SW480 (cell line): ENCODE measurements at regions not wholly inside any gene's neighbourhood (a gene's known extent, or its start where the extent isn't known, plus 50 kb on each side); places are given as distances from the start of the nearest gene placed in this dataset.
A peak's percentile ranks its signal among the peaks of the same experiment; 100 is the strongest.

ENCODE experiments used
- DNase-seq: peaks from one replicate; pipeline ENCODE4 v3.0.0-alpha.2; 2016; ENCODE audit warnings: low spot score

DNA sequence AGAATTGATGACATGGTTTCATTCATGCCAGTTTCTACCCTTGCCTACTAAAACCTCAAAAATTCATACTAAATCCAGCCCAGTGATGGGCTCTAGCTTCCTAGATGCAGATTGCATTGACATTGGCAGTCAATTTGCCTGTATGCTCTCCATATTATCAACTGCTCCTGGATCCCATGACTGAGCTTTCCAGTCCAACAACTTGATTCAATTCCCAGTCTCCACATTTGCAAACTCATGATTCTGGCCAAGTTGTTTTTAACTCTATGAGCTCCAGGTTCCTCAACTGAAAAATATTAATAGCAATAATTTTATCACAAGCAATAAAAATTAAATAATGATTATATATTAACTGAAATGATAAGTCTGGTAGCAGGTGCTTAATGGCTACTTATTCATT, 51.0 kb upstream of the DSC1 start:
- DNase-seq = no peak

DNA sequence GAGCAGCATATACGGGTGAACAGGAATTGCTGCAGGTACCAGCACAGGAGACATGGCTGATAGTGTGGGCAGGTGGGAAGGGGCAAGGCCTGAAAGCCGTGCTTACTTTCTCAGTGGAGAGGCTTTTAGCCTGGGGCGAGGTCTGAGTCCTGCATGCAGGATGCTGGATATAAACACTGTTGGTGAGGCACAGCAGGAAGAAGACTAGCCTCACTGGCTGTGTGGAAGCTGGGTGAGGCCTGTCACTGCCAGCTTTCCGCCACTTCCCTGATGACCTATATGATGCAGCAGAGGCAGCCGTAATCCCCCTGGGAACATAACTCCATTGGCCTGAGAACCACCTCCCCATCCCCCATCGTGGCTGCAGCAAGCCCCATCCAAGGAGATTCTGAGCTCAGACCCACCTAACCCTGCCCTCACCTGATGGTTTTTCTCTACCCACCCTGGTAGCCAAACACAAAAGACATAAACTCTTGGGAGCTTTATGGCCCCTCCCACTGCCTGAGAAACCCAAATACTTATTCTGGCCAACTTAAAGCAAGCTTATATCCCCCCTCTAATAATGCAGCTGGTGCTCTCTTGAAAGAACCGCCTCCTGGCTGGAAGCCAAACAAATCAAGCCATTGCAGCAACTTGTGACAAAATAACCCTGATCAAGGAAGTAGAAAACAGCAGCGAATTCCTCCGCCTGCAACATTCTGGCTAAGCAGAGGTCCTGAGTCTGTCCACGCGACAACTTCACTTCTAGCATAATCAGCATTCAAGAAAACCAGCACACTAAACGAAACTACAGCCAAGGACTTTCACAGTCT, 54.6 kb upstream of the DSC1 start:
- no peak for DNase-seq

DNA sequence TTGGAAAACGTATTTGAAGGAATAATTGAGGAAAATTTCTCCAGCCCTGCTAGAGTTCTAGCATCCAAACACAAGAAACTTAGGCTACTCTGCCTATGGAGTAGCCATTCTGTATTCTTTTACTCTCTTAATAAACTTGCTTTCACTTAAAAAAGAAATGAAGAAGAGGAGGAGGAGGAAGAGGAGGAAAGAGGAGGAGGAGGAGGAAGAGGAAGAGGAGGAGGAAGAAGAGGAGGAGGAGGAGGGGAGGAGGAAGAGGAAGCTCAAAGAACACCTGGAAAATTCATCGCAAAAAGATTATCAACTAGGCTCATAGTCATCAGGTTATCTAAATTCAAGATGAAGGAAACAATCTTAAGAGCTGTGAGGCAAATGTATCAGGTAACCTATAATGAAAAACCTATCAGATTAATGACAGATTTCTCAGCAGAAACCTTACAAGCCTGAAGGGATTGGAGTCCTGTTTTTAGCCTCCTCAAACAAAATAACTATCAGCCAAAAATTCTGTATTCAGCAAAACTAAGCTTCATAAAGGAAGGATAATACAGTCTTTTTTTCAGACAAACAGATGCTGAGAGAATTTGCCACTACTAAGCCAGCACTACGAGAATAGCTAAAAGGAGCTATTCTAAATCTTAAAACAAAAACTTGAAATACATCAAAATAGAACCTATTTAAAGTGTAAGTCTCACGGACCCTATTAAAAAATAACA, 56.2 kb upstream of the DSC1 start:
- DNase-seq = no peak

DNA sequence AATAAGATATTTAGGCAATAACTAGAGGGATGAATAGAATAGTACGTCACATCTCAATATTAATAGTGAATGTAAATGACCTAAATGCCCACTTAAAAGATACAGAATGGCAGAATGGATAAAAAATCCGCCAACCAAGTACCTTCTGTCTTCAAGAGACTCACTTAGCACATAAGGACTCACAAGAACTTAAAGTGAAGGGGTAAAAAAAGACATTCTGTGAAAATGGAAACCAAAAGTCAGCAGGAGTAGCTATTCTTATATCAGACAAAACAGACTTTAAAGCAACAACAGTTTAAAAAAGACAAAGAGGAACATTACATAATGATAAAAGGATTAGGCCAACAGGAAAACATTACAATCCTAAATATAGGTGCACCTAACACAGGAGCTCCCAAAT, 56.7 kb upstream of the DSC1 start:
- no peak for DNase-seq

DNA sequence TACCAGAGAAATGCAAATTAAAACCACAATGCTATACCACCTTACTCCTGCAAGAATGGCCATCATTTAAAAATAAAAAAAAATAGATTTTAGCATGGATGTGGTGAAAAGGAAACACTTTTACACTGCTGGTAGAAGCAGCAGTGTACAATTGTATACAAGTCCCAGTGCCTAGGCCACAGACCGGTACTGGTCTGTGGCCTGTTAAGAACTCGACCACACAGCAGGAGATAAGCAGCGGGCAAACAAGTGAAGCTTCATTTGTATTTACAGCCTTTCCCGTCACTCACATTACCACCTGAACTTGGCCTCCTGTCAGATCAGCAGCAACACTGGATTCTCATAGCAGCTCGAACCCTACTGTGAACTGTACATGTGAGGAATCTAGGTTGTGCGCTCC, 60.7 kb upstream of the DSC1 start:
- DNase-seq = no peak

DNA sequence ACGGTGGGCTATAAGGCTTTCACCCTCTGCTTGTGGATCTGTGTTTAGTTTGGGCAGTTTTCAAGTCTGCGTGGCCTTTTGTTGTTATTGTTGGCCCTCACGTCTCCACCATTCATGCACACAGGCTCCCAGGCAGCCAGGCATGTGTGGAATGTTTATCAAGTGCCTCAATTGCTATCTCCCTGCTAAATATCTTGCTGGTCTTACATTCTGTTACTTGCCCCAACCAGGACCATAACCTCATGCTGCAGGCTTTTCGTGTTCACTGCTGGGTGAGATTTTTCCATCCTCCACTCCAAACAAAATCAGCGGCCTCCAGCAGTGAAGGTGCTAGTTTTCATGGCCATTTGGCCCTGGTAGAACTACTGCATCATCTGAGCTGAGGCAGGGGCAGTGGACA, 63.0 kb upstream of the DSC1 start:
- no peak for DNase-seq

DNA sequence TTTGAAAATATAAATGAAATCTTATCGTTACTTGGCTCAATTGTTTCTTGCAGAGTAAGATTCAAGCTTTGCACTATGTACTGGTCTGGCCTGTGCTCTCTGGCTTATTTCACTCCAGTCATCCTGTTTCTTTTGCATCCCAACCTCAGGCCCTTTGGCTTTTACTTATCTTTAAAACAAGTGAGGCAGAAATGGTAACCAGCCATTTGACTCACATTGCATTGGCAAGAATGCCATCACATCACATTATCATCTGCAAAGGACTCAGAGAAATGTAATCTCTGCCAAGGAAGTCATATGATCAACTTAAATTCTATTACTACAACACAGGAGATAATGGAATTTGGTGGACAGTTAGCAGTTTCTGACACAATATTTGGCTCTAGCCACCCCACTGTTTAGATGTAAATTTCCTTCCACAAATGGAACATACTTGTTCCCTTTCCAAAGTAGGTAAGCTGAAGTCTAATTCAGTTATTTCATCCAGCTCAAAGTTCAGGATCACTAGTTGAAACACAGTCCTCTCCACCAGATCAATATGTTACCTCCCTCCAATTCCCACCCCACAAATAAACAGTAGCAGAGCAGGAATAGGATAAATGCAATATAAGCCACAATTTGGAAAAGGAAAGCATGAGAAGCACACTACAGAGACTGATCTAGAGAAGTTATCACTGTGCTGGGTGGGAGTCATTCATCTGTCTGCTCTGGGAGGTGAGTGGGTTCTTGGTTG, 65.0 kb upstream of the DSC1 start:
- no peak for DNase-seq

DNA sequence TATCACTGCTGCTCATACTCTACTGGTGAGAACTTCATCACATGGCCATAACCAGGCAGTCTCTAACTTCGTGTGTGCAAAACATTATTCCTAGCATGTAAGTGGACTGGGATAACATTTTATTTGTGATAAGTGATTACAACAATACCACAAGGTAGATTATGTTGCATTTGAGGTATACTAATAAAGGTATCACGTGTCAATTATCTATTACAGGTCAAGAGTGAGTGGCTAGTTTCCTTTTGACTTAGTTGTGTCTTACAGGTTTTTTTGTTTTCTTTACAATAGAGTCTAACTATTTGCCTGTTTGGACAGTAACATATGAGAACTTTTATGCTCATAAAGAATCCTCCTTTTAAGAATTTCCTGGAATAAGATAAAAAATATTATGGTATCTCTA, 67.2 kb upstream of the DSC1 start:
- DNase-seq = no peak

DNA sequence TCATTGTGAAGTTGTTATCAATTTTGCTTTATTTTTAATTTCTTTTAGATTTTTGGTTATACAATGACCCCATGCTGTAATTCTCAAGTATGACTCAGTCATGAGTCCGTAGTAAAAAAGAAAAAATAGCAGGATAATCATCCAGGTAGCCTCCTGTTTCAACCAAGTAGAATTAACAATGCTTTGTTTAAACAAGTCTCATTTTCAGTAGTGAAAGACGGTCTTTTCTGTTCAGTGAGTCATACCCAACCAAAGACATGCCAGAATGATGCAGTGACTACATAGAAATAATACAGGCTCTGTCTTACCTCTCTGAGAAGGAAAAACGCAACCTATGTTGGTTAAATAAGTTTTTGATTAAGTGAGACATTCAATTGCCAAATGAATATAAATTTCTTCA, 67.8 kb upstream of the DSC1 start:
- DNase-seq = peak; percentile 26

DNA sequence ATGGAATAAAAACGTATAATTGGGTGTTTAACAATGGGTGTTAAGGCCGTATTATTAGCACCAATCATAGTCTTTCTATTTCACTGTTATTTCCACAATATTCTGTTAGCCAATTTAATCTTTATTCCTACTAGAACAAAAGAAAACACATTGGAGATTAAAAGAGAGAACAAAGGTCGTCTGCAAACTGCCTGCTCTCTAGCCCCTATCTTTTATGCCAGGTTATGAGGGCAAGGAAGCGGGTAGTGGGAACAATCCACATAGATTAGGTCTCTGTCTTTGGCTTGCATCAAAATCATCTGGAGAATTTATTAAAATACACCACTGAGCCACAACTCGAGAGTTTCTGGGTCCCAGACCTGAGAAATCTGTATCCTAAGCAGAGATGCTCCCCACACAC, 69.4 kb upstream of the DSC1 start:
- DNase-seq = no peak

DNA sequence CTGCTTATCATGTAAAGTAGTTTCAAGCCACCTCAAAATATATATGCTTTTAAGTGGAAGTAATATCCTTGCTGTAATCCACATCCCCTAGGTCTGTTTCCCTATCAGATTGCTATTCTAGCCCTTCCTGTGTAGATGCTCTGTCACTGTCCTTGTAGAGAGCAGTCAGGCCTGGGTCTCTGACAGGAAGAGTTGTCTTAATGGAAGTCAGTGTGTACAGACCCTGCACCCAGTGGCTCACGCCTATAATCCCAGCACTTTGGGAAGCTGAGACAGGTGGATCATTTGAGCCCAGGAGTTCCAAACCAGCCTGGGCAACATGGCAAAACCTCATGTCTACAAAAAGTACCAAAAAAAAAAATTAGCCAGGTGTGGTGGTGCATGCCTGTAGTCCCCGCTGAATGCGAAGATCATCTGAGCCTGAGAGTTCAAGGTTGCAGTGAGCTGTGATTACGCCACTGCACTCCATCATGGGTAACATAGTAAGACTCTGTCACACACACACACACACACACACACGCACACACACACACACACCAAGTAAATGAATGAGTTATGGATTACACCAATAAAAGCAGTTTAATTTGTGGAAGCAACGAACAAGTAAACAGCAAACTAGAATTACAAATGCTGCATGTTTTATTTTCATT, 70.2 kb upstream of the DSC1 start:
- DNase-seq = no peak

DNA sequence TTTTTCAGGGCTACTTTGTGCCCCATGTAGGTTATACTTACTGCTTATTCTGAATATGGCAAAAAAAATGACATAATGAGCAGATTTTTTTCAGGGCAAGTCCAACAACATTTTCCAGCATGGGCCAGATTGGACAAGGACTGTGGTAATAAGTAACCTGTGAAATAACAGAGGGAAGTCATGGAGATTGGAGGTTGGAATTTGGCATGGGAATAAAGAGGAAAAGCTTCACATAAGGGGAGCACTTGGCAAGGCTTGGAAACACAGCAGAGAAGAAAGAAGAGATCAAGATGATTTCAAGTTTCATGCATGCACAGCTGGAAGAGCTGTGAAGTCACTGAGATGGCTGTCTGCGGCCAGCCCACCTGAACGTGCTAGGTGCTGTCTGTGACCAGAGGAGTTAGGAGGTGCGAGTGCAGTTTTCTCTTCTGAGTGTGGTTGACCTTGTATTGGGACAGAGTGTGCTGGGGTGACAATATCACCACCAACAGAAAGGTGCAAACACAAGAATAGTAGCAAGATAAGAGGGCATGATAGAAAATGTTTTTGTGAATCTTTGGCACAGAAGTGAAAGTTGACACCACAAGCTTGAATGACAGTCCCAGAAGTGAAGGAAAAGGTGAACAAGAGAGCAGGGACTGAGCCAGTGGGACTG, 71.1 kb upstream of the DSC1 start:
- DNase-seq = no peak

DNA sequence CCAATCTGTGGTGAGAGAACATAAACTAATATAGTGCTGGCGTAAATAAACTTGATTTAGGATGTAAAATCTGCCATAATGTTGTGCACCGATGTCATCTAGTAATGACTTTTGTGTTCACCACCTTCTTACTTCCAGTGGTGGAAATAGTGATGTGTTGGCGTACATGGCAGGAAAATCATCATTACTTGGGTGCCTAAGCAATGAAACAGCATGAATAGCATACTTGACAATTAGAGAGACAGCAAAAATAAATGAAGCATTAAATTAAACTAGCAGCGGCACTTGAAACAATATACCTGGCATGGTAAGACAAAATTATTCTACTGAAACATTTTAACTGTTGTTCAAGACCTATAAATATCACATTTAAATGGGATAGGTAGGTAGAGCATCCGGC, 73.2 kb upstream of the DSC1 start:
- no peak for DNase-seq

DNA sequence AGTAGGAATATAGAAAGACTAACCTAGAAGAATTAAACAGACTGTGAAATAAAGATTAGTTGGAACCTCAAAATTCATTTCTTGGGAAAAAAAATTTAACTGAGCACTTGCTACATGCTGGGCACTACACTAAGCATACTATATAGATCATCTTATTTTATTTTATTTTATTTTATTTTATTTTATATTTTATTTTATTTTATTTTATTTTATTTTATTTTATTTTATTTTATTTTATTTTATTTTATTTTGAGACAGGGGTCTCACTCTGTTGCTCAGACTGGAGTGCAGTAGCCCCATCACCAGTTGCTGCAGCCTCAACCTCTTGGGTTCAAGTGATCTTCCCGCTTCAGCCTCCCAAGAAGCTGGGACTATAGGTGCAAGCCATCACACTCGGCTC, 74.5 kb upstream of the DSC1 start:
- DNase-seq = no peak

DNA sequence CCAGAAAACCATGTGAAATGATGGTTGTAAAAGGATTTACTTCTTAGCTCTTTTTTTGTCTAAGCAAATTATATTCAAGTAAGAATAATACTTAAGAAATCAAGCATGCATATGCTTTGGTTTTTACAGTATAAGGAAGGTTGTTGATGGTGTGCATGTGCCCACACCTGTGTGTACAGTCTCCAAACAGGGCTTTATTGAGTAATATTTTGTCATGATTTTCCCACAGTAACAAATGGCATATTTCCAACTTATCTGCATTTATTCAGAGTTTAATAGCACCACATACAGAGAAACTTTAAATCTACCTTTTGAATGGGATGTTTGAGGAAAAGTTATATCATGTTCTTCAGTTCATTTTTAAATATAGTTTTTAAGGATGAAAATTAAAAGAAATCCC, 76.5 kb upstream of the DSG1 start:
- DNase-seq = no peak

DNA sequence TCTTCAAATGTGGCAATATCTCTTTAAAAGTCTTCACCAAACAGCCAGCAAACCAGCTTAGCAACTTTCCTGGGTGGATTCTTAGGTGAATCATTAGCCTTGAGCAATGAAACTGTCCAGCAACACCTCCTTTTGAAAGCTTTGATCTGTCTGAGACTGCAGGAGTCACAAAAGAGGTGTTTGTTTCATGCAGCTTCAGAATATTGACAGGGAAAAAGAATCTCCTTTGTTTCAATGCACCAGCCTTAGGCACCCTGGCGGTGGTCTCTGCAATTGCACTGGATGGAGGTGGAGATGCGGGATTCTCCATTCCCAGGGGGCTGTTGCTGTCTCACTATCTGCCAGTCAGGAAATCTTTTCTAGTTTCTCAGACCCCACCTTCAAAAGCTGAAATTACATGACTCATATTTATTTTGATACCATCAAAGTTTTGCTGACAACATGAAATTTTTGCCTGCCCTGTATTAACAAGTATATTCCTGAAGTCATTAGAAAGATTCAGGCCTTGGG, 76.0 kb upstream of the DSG1 start:
- DNase-seq = peak; percentile 83

DNA sequence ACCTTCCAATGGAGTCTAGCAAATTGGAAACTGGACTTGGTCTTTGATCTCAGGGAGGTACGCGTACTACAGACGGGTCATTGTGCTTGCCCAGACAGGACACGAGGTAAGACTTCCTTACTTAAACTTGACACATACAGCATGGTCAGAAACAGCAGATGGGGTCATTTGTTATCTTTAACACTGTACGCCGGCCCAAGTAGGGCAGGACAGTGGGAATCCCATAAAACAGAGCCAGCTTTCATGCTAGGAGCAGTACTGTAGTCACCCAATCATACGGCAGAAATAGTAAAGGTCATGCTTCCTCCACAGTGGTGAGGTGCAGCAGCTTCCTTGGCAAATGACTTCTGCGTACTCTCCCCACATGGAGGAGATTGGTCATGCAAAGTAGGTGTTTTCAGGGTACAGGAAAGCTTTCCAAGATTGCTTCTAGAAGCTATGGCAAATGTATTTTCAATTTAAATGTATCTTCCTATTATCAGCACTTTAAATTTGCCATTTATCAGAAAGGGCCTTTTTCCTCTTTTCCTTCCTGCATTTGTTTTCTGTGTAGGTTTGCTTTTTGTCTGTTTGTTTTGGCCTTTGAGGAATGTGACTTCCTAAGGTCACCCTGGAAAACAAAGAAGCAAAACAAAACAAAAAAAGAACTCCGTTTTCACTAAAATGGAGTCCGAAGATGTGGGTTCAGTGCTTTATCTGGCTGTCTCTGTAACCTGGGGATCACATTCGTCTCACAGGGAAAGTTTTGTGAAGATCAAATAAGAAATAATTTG, 74.0 kb upstream of the DSG1 start:
- DNase-seq = no peak

DNA sequence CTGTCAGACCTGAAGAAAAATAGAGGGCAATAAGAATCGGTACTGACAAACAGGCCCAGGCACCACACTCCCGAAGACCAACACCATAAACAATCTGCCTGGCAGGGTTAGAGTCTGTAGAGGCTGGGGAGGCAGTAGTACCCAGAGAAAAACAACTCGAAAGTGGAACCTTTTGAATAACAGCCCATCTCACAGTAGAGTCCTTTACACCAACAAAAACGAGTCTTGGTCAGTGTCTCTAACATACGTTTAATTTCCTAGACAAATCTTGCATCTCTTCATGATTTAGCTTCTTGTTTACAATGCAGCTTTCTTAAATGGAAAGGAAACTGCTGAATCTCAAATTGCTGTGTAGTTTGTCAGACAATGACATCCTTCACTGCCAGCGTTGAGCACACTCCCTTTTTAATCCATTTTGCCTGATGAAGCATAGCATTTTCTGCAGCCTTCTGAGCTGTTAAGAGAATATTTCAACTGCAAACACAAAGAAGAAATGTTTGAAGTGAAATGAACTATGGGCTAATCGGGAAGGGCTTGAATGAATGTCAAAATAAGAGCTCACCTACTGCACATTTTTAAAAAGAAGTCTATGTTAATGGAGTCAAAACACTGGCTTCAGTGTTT, 73.1 kb upstream of the DSG1 start:
- DNase-seq = no peak

DNA sequence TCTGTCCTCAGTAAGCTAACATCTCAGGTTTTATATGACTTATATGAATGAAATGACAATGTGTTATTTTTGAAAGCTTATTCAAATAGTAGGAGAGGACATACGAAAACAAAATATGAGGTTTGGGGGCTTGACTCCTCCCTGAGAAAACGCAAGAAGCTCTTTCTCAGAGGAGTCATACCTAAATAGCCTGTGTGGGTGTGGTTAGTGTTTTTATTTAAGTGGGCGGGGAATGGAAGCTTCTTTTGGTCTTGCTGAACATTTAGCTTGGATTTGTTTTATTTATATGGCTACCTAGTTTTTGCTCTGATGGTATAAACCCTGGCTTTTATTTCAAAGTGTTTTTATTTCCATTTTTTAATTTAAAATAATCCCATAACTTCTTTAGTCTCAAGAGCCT, 72.1 kb upstream of the DSG1 start:
- DNase-seq = peak; percentile 8

DNA sequence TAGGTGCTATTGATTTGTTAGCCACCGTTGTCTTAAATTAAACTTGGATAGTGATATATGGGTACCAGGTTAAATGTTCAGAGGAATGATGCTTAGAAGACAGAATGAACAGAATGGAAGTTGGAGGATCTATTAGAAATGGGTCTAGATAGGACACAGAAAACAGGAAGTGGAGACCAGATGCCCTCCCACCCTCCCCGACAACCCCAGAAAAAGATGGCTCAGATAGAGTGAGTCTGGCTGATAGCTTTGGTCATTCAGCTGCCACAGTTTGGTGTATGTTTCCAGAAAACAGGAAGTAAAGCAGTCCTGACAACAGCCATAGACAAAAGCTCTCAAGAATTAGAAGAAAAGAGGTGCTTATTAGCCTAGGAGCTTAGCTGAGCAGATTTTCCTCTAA, 71.5 kb upstream of the DSG1 start:
- DNase-seq = no peak
